Transverse colon (tissue), 4 donors: ENCODE measurements at regions not wholly inside any gene's neighbourhood (a gene's known extent, or its start where the extent isn't known, plus 50 kb on each side); places are given as distances from the start of the nearest gene placed in this dataset.
A peak's percentile ranks its signal among the peaks of the same experiment; 100 is the strongest.

ENCODE experiments used
- DNase-seq: peaks from one replicate; pipeline ENCODE4 v3.0.0-alpha.2; 2019
- H3K27ac ChIP-seq, 4 donors: fragments of 200-600 bp; sonication (generic); 2 replicates each; pipeline ENCODE4 v1.5.1; 2016 to 2018; ENCODE audit warnings: inconsistent platforms in 4 of 4
- H3K27me3 ChIP-seq: fragments of 200-600 bp; sonication (generic); 2 replicates; pipeline ENCODE4 v1.5.1; 2017; ENCODE audit warnings: inconsistent platforms
- H3K36me3 ChIP-seq, 4 donors: fragments of 200-600 bp; sonication (generic); 2 replicates each; pipeline ENCODE4 v1.5.1; 2017 to 2019; ENCODE audit warnings: inconsistent platforms in 4 of 4
- H3K4me1 ChIP-seq, 4 donors: fragments of 200-600 bp; sonication (generic); 2 replicates each; pipeline ENCODE4 v1.5.1; 2017 to 2020; ENCODE audit warnings: inconsistent platforms in 4 of 4
- H3K4me3 ChIP-seq, 4 donors: fragments of 200-600 bp; sonication (generic); 1 replicate in 1 of 4; 2 replicates in 3 of 4; pipeline versions ENCODE4 v1.5.1 to v1.6.1; 2017 to 2019; ENCODE audit warnings: inconsistent platforms in 4 of 4
- H3K9me3 ChIP-seq, 2 donors: fragments of 200-600 bp; sonication (generic); 2 replicates each; pipeline ENCODE4 v1.5.1; 2017 to 2019; ENCODE audit warnings: inconsistent platforms in 2 of 2
- EP300 ChIP-seq: sonication (generic); formaldehyde crosslinking; IDR thresholded peaks from one replicate; pipeline ENCODE4 v1.6.1; 2017; ENCODE audit warnings: antibody characterized with exemption, low read depth
- POLR2A ChIP-seq: fragments of 450-650 bp; IDR thresholded peaks from one replicate; pipeline ENCODE4 v1.6.1; 2016; ENCODE audit warnings: antibody characterized with exemption, mild to moderate bottlenecking, moderate library complexity
- POLR2AphosphoS5 ChIP-seq, 3 donors: sonication (generic); formaldehyde crosslinking; IDR thresholded peaks; one replicate each; pipeline ENCODE4 v1.6.1; 2016; ENCODE audit warnings: antibody characterized with exemption in 3 of 3
- WGBS, 2 donors: methylation state at CpG; one replicate each; pipeline ENCODE4 v1.1.5; 2018; ENCODE audit warnings: low coverage in 1 of 2; 5-methylcytosine and 5-hydroxymethylcytosine counted together
- in situ Hi-C, 4 donors: fragments of 200-750 bp; cut with MboI; loops; one replicate each; pipeline versions ENCODE4 v1.15.0 to v1.15.1; 2017; ENCODE audit warnings: low sequenced_read_pairs in 3 of 4, low pct_ligation_motif_present in 1 of 4, low pct_unique_long_range_greater_than_20kb in 1 of 4
- intact Hi-C: fragments of 100-400 bp; cut with DNase I; formaldehyde crosslinking; loops from one replicate; pipeline ENCODE4 v1.15.1; 2023; ENCODE audit warnings: low total_unique reads
- TF ChIP-seq, protein P1 (sequence below), 5 experiments: fragments of 200-600 bp in 3 of 5; fragments of 450-650 bp in 2 of 5; sonication (generic) in 3 of 5; IDR thresholded peaks; 1 replicate in 2 of 5; 2 replicates in 3 of 5; pipeline ENCODE4 v1.5.1; 2016 to 2017; ENCODE audit warnings: antibody characterized with exemption in 5 of 5, inconsistent platforms in 3 of 5, mild to moderate bottlenecking in 2 of 5, moderate library complexity in 1 of 5

DNA sequence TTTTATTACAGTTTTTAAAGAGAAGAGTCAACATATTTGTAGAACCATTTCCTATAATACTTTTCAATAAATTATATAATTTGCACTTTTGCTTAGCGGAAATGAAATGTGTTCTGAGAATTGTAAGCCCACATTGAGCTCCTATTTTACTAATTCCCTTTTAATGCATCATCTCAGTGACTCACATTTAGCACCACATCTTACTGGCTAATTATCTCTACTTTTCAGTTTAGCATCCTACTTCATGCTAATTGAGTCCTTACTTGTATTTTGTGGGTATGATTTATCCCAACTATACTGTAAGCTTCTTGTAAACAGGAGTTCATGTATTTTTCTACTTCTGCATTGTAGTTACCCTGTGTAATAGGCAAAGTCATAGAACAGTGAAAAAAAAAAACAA is 67.5 kb downstream of the TMX1 start:
- H3K9me3 ChIP-seq: no peaks in the 10 kb centered on the region
- in situ Hi-C loops: no loop called here
- no peaks in the 10 kb centered on the region for H3K36me3 ChIP-seq
- intact Hi-C loops: no loop called here
- 77 to 87% methylated on average over 1 of the region's 1 CpG for WGBS, 2 donors
- no peaks in the 10 kb centered on the region for H3K27me3 ChIP-seq
- no peak for DNase-seq
- no peak overlapping the region for H3K4me3 ChIP-seq
- H3K4me1 ChIP-seq: peaks cover 0 to 7% (median 3%) of the 10 kb centered on the region in 4 donors
- TF ChIP-seq EP300: no peak
- no peak for TF ChIP-seq POLR2A
- TF ChIP-seq, protein P1, sequence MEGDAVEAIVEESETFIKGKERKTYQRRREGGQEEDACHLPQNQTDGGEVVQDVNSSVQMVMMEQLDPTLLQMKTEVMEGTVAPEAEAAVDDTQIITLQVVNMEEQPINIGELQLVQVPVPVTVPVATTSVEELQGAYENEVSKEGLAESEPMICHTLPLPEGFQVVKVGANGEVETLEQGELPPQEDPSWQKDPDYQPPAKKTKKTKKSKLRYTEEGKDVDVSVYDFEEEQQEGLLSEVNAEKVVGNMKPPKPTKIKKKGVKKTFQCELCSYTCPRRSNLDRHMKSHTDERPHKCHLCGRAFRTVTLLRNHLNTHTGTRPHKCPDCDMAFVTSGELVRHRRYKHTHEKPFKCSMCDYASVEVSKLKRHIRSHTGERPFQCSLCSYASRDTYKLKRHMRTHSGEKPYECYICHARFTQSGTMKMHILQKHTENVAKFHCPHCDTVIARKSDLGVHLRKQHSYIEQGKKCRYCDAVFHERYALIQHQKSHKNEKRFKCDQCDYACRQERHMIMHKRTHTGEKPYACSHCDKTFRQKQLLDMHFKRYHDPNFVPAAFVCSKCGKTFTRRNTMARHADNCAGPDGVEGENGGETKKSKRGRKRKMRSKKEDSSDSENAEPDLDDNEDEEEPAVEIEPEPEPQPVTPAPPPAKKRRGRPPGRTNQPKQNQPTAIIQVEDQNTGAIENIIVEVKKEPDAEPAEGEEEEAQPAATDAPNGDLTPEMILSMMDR (IDR thresholded peaks at IDR 0.05): no peak
- TF ChIP-seq POLR2AphosphoS5 (IDR thresholded peaks at IDR 0.05): no peak
- no peak overlapping the region for H3K27ac ChIP-seq

DNA sequence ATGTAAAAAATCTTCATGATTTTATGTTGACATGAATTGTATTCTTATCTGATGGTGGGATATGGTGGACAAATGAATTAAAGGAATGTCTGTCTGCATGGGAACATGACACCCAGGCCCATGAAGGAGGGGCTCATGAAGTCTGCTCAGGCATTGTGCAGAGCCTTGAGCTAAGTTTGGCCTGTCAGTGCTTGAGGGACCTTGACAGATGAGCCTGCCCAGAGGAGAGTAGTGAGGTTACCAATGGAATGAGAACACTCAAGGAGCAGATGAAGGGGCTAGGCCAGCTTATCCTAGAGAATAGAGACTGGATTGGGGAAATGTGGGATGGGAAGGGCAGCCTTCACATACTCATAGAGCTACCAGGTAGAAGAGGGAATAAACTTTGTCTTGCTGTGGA is 68.8 kb downstream of the TMX1 start:
- no peaks in the 10 kb centered on the region for H3K27me3 ChIP-seq
- in situ Hi-C loops: no loop called here
- no peak for DNase-seq
- no peaks in the 10 kb centered on the region for H3K9me3 ChIP-seq
- TF ChIP-seq EP300: no peak
- TF ChIP-seq, protein P1 (IDR thresholded peaks at IDR 0.05): no peak
- TF ChIP-seq POLR2AphosphoS5 (IDR thresholded peaks at IDR 0.05): no peak
- TF ChIP-seq POLR2A: no peak
- H3K4me3 ChIP-seq: no peak overlapping the region
- H3K36me3 ChIP-seq: no peaks in the 10 kb centered on the region
- H3K4me1 ChIP-seq: peaks cover 0 to 7% (median 3%) of the 10 kb centered on the region in 4 donors
- intact Hi-C loops: no loop called here
- no peak overlapping the region for H3K27ac ChIP-seq

DNA sequence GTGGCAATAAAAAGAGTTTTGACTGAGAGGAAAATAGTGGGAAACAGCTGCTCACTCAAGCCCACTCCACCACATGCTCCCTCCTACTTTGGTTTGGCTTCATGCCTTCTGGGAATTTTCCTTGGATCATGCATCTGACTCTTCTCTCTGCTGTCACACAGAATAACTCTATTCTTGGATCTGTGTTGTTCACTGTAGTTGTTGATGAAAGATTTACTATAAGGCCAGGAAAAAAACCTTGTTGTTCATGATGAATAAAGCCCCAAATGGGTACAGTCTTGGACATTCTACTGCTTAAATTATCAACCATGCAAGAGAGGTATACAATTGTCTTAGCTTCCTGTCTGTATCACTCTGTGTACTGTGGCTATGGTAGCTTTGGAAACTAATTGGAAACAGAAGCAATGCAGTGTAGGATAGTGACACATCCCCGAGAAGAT is 70.5 kb downstream of the TMX1 start:
- TF ChIP-seq POLR2AphosphoS5 (IDR thresholded peaks at IDR 0.05): no peak
- no peak for TF ChIP-seq POLR2A
- no peak for TF ChIP-seq EP300
- TF ChIP-seq, protein P1 (IDR thresholded peaks at IDR 0.05): no peak
- no peaks in the 10 kb centered on the region for H3K27me3 ChIP-seq
- 73% methylated on average over 1 of the region's 1 CpG; no CpG with 5 or more reads in 1 of the 2 donors for WGBS, 2 donors
- no peak for DNase-seq
- H3K4me3 ChIP-seq: no peak overlapping the region
- H3K36me3 ChIP-seq: no peaks in the 10 kb centered on the region
- in situ Hi-C loops: no loop called here
- peaks cover 0 to 7% (median 0%) of the 10 kb centered on the region in 4 donors for H3K4me1 ChIP-seq
- peak overlapping the region in 2 of 4 donors; percentile 13 to 35 for H3K27ac ChIP-seq
- intact Hi-C loops: no loop called here
- no peaks in the 10 kb centered on the region for H3K9me3 ChIP-seq

DNA sequence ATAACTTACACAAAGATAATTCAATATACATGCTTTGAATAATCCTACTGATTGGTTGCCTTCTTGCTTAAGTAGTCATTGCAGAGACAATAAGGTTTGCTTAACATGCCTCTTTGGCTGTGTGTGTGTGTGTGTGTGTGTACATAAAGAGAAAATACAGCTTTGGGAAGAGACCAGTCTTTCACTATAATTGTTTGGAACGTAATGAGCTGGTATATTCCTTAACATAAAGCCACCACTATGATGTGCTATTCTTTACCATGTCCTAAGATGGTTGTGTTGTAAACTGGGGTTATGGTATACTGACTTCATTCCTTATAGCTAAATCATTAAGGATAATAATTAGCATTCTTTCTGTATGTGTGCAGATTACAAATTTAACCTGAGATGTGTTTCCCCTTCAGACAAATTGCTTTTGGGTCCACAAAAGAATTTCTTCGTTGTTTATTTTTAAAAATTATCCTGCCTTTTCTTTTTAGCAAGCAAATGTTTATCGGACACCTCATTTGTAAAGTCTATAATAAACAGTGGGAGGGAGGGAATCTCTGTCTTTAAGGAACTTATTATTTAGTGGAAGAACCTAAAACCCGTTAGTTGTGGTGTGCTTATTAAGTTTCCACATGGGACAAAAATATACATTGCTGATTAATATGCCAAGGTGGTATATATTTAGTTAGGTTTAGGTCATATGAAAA is 74.4 kb downstream of the TMX1 start:
- H3K4me1 ChIP-seq: peaks cover 0 to 20% (median 3%) of the 10 kb centered on the region in 4 donors
- H3K27me3 ChIP-seq: no peaks in the 10 kb centered on the region
- H3K27ac ChIP-seq: no peak overlapping the region
- TF ChIP-seq EP300 (no peak), POLR2AphosphoS5 (IDR thresholded peaks at IDR 0.05) (no peak), POLR2A (no peak)
- TF ChIP-seq, protein P1 (IDR thresholded peaks at IDR 0.05): no peak
- H3K4me3 ChIP-seq: no peak overlapping the region
- H3K36me3 ChIP-seq: no peaks in the 10 kb centered on the region
- intact Hi-C loops: no loop called here
- H3K9me3 ChIP-seq: no peaks in the 10 kb centered on the region
- 77 to 78% methylated on average over 4 of the region's 4 CpGs for WGBS, 2 donors
- in situ Hi-C loops: no loop called here
- no peak for DNase-seq
